Esophagus (tissue), 2 donors: ENCODE measurements at regions not wholly inside any gene's neighbourhood (a gene's known extent, or its start where the extent isn't known, plus 50 kb on each side); places are given as distances from the start of the nearest gene placed in this dataset.

Experiments
- H3K27ac ChIP-seq, 2 donors: one replicate each; pipeline ENCODE4 v1.5.1; 2013; ENCODE audit warnings: low read depth in 2 of 2, mild to moderate bottlenecking in 2 of 2, inconsistent platforms in 1 of 2, low read length in 1 of 2, moderate library complexity in 1 of 2
- H3K27me3 ChIP-seq, 2 donors: one replicate each; pipeline ENCODE4 v1.6.1; 2013; ENCODE audit warnings: low read length in 2 of 2, control low read depth in 1 of 2, mild to moderate bottlenecking in 1 of 2; ENCODE audit not compliant: insufficient read depth in 2 of 2, control insufficient read depth in 1 of 2
- H3K36me3 ChIP-seq, 2 donors: one replicate each; pipeline ENCODE4 v1.6.1; 2013; ENCODE audit warnings: low read length in 1 of 2; ENCODE audit not compliant: control insufficient read depth in 2 of 2, insufficient read depth in 2 of 2
- H3K4me1 ChIP-seq, 2 donors: one replicate each; pipeline ENCODE4 v1.6.1; 2013; ENCODE audit warnings: low read length in 1 of 2; ENCODE audit not compliant: control insufficient read depth in 2 of 2, insufficient read depth in 2 of 2
- H3K4me3 ChIP-seq, 2 donors: one replicate each; pipeline ENCODE4 v1.5.1; 2013; ENCODE audit warnings: low read length in 2 of 2, mild to moderate bottlenecking in 2 of 2, low read depth in 1 of 2, moderate library complexity in 1 of 2
- H3K9me3 ChIP-seq, 2 donors: one replicate each; pipeline ENCODE4 v1.6.1; 2013; ENCODE audit warnings: mild to moderate bottlenecking in 2 of 2, low read depth in 1 of 2, low read length in 1 of 2, moderate library complexity in 1 of 2; ENCODE audit not compliant: control insufficient read depth in 2 of 2, insufficient read depth in 1 of 2
- whole genome bisulfite sequencing, 2 donors: extraction: QIAGEN DNeasy Blood & Tissue Kit; methylation state at CpG; one replicate each; pipeline ENCODE4 v1.1.7; 2013; 5-methylcytosine and 5-hydroxymethylcytosine counted together
- donor health status: healthy with polysubstance abuse.
- donor health status: Bipolar disorder and iron deficiency.

DNA sequence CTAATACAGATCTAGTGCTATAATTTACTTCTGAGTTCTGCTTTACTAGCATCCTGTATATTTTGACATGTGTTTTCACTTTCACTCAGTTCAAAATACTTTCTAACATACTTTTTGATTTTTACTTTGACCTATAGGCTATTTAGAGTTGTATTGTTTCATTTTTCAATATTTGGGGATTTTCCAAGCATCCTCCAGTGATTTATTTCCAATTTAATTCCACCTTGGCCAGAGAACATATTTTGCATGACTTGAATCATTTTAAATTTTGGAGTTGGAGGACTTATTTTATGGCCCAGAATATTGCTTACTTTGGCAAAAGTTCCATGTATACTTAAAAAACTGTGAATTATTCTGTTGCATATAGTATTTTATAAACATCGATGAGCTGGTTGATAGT is 1215.6 kb upstream of the MAP3K7 start:
- no peaks in the 10 kb centered on the region for H3K9me3 ChIP-seq
- no peaks in the 10 kb centered on the region for H3K4me1 ChIP-seq
- no peak overlapping the region for H3K4me3 ChIP-seq
- WGBS, 2 donors = 86 to 91% methylated on average over 1 of the region's 1 CpG
- no peak overlapping the region for H3K27ac ChIP-seq
- H3K27me3 ChIP-seq = no peaks in the 10 kb centered on the region
- no peaks in the 10 kb centered on the region for H3K36me3 ChIP-seq

DNA sequence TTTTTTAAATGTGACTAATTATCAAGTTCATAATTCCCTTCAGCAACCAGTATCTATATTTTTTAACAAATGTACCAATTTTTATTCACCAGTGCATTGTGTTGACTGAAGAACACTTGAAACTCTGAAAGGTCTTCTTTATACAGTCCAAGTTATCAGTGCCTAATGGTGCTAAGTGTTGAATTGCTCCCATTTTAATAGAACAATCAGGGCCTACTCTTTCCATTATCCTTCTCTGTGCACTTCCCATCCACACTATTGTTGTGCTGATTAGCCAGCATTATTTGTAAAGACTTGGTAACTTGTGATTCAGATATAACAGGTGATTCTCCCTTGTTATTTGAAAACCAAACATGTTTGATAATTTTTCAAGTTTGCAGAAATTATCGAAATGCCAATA is 1209.7 kb upstream of the MAP3K7 start:
- no peak overlapping the region for H3K4me3 ChIP-seq
- no peaks in the 10 kb centered on the region for H3K9me3 ChIP-seq
- no peak overlapping the region for H3K27ac ChIP-seq
- WGBS, 2 donors = 82 to 93% methylated on average over 1 of the region's 1 CpG
- H3K27me3 ChIP-seq = no peaks in the 10 kb centered on the region
- no peaks in the 10 kb centered on the region for H3K36me3 ChIP-seq
- H3K4me1 ChIP-seq = no peaks in the 10 kb centered on the region

DNA sequence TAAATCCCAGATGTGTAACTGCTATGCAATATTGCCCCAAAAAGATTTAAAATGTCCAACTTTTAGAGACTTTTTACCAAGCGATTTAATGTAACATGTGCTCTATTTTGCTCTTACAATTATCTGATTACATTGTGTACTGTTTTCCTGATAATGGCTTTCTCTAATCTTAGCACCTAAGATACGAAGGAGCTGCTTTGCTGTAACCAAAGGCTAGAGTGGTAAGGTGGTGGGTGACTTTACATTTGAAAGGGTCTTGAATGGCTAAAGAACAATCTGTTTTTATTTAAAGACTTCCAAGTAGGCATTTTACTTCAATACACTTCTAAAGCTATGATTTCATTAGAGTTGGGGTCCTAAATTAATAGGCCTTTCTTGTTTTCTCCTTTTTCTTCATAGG is 1201.6 kb upstream of the MAP3K7 start:
- Histone ChIP-seq H3K9me3 (no peaks in the 10 kb centered on the region), H3K27me3 (no peaks in the 10 kb centered on the region), H3K4me3 (no peak overlapping the region), H3K36me3 (no peaks in the 10 kb centered on the region), H3K27ac (no peak overlapping the region), H3K4me1 (no peaks in the 10 kb centered on the region)
- 60 to 69% methylated on average over 2 of the region's 2 CpGs for WGBS, 2 donors

DNA sequence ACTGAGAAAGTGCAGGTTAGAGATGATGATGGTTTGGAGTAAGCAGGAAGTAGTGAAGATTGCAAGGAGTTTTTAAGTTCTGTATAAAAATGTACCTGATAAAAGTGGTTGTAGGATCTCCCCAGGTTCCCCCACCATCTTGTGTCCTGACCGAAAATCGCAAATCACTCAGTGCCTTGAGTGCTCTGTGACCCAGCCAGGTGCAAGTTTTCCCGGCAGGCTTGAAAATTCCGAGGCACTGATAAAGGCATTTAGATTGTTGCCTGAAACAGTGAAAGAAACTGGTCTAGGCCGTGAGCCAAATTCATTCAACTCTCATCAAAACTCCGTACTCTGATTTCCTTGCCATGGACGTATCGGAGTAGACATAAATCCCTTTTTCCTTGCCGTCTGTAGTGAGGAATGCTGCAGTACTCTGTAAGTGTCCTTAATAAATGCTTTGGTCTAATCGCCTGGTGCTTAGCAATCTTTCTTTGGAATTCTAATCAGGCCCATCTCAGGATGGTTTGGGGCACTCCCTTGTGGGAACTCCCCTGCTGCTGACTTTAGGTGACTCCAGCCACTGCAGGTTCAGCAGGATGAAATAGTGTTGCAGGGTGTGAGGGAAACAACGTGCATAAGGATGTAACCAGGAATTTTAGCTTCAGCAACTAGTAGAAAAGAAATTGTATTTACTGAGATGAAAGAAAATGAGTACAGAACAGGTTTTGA is 1199.8 kb upstream of the MAP3K7 start:
- H3K9me3 ChIP-seq = no peaks in the 10 kb centered on the region
- H3K4me3 ChIP-seq = no peak overlapping the region
- H3K27me3 ChIP-seq = no peaks in the 10 kb centered on the region
- no peak overlapping the region for H3K27ac ChIP-seq
- no peaks in the 10 kb centered on the region for H3K4me1 ChIP-seq
- WGBS, 2 donors = 62 to 75% methylated on average over 11 of the region's 11 CpGs
- no peaks in the 10 kb centered on the region for H3K36me3 ChIP-seq

DNA sequence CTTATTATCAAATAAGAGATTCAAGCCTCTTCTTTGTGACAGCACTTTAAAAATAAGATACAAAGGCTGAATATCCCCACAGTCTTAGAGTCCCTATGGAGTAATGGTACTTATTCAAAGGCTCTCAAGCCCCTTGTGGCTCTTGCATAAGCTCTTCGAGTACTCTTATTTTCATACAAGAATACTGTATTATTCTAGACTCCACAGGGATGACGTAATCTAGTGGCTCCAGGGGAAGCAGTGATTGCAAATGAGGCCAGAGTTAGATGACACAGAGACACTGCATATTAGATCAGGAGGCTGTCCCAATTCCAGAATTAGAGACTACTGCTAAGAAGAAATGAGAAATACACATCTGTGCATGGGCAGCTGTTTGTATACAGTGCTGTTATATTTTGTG is 1195.9 kb upstream of the MAP3K7 start:
- WGBS, 2 donors = 66 to 72% methylated on average over 2 of the region's 2 CpGs
- no peaks in the 10 kb centered on the region for H3K4me1 ChIP-seq

DNA sequence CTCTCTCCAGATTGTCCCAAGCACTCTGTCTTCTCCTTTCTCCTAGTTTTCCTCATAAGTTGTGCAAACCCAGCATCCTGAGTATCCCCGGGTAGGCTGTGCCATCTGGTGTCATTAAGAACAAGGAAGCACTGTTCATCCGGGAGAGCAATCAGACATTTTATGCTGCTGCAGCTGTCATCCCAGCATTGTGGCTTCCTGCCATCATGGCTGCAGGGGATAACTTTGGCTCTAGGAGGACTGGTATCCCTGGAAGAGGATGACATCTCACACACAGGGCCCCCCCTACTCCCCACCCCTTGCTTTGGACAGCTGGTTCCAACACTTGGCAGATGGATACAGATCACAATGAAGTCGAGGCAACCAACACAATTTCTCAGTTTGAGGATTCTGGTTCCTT is 1195.1 kb upstream of the MAP3K7 start:
- Histone ChIP-seq H3K4me1 (no peaks in the 10 kb centered on the region), H3K27me3 (no peaks in the 10 kb centered on the region), H3K4me3 (no peak overlapping the region), H3K36me3 (no peaks in the 10 kb centered on the region), H3K27ac (no peak overlapping the region), H3K9me3 (no peaks in the 10 kb centered on the region)
- 37 to 64% methylated on average over 3 of the region's 3 CpGs for WGBS, 2 donors

More for the DNA sequence above, 1195.9 kb upstream of the MAP3K7 start:
- H3K27me3 ChIP-seq = no peaks in the 10 kb centered on the region
- H3K9me3 ChIP-seq = no peaks in the 10 kb centered on the region
- no peaks in the 10 kb centered on the region for H3K36me3 ChIP-seq
- no peak overlapping the region for H3K4me3 ChIP-seq
- H3K27ac ChIP-seq = no peak overlapping the region

DNA sequence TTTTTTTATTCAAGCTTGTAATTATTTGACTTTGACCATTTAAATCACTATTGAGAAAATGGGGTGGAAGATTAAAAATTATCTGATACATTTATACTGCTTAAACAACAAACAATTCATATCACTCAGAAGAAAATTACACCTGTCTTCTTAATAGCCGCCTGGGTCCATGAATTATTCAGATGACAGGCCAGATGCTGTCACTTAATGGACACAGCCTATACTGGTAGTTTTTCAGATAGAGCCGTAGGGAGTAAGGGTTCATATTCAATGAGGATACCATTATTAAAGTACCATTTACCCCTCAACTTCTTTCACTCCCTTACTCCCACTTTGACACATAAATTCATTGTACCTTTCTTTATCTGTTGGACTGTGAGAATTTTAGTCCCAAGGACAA is 1193.4 kb upstream of the MAP3K7 start:
- Histone ChIP-seq H3K4me3 (no peak overlapping the region), H3K27me3 (no peaks in the 10 kb centered on the region), H3K27ac (no peak overlapping the region), H3K4me1 (no peaks in the 10 kb centered on the region), H3K36me3 (no peaks in the 10 kb centered on the region), H3K9me3 (no peaks in the 10 kb centered on the region)
- 80 to 91% methylated on average over 2 of the region's 2 CpGs for WGBS, 2 donors

DNA sequence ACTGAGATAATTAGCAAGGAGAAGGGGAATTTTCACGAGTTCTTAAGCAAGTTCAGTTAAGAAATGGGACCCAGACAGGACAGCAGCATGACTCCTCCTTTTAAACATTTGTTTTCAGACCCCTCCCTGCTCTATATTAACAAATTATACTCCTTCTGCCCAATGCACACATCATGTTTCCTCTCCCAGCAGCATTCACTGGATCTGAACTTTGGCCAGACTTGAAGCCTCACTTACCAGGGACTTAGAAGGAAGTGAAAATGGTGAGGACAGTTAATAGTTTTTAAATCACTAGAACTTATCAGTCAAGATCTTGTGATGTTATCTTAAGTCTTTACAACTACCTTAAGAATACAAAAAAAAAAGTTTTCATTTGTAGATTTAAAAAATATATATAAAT is 1174.7 kb upstream of the MAP3K7 start:
- Histone ChIP-seq H3K4me3 (no peak overlapping the region), H3K36me3 (no peaks in the 10 kb centered on the region), H3K27me3 (no peaks in the 10 kb centered on the region), H3K4me1 (no peaks in the 10 kb centered on the region), H3K27ac (no peak overlapping the region), H3K9me3 (no peaks in the 10 kb centered on the region)
- WGBS, 2 donors = 42 to 43% methylated on average over 1 of the region's 1 CpG

DNA sequence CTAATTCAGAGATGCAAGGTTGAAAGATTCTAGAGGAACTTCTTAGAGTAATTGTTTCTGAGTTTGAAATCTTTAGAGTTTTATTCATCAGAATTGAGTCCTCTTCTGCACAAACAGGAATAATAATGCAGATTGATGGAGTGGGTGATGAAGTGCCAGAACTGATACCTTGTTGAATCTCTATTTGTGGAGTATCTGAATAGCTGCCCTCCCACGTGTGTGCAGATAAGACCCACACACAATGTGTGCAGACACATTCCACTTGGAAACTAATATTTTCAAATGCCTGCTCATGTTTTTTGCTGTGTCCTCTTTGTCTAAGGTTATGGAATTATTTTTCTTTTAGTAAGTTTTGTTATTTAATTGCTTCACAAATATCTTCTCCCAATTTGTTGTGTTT is 1167.8 kb upstream of the MAP3K7 start:
- no peaks in the 10 kb centered on the region for H3K4me1 ChIP-seq
- no peak overlapping the region for H3K27ac ChIP-seq
- no peaks in the 10 kb centered on the region for H3K9me3 ChIP-seq
- H3K4me3 ChIP-seq = no peak overlapping the region
- WGBS, 2 donors = 46 to 66% methylated on average over 1 of the region's 1 CpG
- H3K27me3 ChIP-seq = no peaks in the 10 kb centered on the region
- H3K36me3 ChIP-seq = no peaks in the 10 kb centered on the region

DNA sequence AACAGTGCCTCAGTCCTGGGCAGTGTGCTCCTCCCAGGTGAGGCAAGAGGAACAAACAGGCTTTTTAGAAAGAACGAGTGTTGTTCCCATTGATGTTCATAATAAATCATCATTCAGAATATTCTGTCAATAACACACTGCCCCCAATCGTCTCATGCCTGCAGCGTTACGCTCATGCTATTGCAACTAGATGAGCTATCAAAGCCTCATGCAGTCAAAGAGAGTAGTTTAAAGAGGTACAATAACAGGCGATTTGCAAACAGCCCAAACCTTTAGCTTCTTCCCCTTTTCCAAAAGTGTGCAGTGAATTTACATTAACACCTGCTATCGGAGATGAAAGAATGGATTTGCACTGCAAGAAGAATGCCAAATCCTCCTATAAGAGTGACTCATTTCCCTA is 1164.7 kb upstream of the MAP3K7 start:
- Histone ChIP-seq H3K27me3 (no peaks in the 10 kb centered on the region), H3K27ac (no peak overlapping the region), H3K36me3 (no peaks in the 10 kb centered on the region), H3K4me3 (no peak overlapping the region), H3K9me3 (no peaks in the 10 kb centered on the region), H3K4me1 (no peaks in the 10 kb centered on the region)
- 56 to 65% methylated on average over 6 of the region's 6 CpGs for WGBS, 2 donors
